HG03064 (cell line): ENCODE measurements at regions not wholly inside any gene's neighbourhood (a gene's known extent, or its start where the extent isn't known, plus 50 kb on each side); places are given as distances from the start of the nearest gene placed in this dataset.

Source experiments
- ATAC-seq: cut with Tn5 transposase; IDR thresholded peaks from one replicate; pipeline ENCODE4 v1.9.1; 2021; ENCODE audit warnings: low read depth; ENCODE audit not compliant: unreplicated experiment

GRCh38 chr20:51335329-51335841, 207.1 kb downstream of the NFATC2 start:
- no peak for ATAC-seq

DNA sequence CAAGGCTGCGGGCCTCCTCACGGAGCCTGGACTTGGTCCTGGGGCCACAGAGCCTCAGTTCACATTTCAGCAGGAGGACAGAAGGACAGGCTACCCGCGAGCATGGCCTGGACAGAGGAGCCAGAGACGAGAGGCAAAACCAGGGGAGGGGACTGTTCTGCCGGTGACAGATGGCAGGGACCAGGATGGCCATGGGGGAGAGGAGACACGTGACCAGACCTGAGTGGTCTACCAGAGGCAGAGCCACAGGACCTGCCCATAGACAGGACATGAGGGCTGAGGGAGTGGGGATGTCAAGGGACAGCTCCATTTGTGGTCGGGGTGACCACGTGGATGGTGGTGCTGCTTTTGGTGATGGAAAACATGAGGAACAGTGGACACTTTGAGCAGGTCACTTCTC, 207.9 kb downstream of the NFATC2 start:
- ATAC-seq: no peak

DNA sequence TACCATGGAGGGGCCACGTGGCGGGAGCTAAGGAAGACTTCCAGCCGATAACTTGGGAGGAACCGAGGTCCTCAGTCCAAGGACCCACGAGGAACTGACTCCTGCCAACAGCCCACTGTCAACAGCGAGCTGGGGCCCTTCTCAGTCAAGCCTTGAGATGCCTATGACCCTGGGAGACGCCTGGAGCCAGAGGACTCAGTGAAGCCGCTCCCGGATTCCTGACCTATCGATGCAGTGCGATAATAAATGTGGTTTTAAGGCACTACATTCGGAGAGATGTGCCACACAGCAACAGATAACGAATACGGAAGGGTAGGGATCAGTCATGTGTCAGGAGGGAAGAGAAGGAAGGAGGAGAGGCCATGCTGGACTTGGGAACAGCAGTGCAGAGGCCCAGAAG, 208.5 kb downstream of the NFATC2 start:
- ATAC-seq: no peak

- no peak for ATAC-seq
These were observed 209.1 kb downstream of the NFATC2 start for GRCh38 chr20:51333446-51333845.

DNA sequence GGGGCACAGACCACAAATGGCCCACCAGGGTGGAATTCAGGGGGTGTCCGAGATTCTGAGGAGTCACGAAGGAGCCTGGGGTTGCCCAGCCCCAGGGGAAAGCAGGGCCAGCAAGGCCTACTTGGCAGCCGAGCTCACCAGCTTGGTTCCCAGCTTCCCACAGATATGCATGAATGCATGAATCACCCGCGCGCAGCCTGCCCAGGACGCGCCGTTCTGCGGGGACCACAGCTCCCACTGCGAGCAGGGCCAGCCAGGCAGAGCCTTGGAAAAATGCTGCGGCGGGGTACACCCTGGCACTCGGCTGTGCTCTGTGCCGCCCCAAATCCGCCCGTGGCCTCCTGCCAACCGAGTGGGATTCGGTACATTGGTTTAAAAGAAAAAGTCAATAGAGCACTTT, 211.0 kb downstream of the NFATC2 start:
- no peak for ATAC-seq

DNA sequence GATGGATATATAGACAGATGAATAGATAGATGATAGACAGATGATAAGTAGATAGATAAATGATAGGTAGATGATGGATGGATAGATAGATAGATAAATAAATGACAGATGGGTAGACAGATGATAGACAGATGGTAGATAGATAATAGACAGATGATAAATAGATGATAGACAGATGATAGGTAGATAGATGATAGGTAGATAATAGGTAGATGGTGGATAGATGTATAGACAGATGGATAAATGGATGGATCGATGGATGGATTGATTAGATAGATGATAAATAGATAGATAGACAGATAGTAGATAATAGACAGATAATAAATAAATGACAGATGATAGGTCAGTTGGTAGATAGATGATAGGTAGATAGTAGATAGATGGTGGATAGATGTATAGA, 212.7 kb downstream of the NFATC2 start:
- ATAC-seq: no peak

DNA sequence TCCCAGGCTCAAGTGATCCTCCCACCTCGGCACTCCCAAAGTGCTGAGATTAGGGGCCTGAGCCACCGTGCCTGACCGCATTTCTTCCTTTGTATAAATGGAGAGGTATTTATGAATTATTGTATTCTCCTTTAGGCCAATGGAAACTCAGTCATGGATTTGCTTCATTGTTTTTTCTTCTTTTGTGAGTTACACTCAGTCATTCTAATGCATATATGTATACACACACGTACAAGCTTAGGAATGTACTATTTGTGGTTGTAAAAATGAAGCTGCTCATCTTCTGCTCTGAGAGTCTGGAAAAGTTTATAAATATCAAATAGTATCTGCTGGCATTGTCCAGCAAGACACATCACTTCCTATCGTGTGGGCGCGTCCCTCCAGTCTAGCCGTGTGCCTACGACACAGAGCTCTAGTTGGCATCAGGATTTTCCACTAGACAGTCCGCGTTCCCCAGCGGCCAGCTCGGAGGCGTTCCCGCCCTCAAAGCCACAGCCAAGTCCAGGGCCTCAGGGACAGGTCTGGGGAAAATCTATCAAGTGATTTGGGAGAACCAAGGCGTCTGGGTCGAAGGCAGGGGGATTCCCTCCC, 215.2 kb downstream of the NFATC2 start:
- ATAC-seq: no peak

DNA sequence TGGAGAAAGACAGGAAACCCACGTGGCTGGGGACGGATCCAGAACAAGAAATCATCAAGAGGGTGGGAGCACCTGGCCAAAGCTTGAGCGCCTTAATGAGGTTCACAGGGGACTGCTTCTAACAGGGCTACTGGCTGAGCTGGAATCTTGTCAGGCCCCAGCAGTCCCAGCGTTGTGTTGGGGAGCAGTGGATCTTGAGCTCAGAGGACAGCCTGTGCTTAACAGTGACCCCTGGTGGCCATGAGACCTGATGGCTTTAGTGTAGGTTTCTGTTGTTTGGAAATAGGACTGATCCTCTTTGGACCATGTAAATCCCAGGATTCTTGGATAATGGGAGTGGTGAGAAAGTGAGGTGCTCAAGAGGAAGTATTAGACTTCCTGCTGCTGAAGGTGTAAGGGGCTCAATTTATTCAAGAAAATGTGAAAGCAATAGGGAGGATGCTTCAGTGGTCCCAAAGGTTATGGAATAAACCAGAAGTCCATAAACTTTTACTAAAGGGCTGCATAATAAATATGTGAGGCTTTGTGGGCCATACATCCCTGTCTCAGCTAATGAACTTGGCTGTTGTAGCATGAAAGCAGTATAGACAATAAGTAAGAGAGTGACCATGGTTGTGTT, 216.2 kb downstream of the NFATC2 start:
- ATAC-seq: no peak

- no peak for ATAC-seq
These were observed 220.3 kb downstream of the NFATC2 start for GRCh38 chr20:51322164-51322707.

- no peak for ATAC-seq
These were observed 221.0 kb downstream of the NFATC2 start for GRCh38 chr20:51321343-51322163.

- ATAC-seq: no peak
These were observed 223.0 kb downstream of the NFATC2 start for GRCh38 chr20:51319522-51319921.

DNA sequence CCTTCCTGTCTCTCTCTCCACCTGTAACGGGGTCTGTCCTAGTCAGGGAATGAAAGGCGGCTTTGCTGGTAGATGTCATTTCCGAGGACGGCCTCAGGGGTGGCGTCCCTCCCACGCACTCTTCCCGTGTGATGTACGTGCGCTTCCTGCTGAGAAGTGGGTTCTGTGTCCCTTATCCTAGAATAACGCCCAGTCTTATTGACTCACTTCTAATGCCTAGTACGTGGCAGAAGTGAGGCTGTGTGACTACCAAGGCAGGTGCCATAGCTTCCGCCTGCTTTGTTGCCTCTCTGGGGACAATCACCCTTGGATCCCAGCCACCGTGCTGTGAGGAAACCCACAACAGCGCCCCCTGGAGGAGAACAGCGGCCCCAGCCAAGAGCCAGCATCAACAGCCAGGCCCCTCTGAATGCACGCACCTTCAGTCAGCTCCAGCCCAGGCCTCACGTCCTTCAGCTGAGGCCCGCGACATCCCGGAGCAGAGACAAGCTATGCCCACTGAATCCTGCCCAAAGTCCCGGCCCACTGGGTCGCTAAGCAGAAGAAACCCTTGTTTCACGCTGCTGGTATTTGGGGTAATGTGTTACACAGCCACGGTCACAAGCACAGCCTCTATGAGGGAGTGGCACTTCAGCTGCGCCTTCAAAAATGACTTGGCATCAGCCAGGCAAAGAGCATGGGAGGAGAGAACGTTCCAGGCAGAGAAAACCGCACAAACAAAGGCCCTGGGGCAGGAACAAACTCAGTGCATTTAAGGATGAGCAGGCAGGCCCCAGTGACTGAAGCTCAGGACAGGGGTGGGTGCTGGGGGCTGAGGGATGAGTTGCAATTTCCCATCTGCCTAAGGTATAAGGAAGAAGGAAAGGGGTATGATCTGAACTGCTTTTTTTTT, 224.2 kb downstream of the NFATC2 start:
- no peak for ATAC-seq

DNA sequence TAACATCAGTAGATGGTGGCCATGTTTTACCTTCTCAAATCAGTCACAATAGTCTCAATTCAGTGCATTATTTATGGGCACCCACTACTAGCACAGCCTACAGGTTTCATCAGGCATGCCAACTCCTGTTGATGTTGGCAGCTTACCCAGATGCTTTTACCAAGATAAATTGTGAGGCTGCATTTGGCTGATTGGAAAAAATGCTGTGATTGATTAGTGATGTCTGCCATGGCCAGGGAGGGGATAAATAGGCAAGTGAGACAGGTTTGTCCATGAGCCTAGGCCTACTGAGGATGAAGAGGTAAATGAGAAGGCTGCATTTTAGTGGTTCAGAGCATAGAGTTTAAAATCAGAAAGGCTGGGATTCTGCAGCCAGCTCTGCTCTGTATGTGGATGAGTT, 227.1 kb downstream of the NFATC2 start:
- ATAC-seq: no peak

GRCh38 chr20:51313358-51313827, 229.1 kb downstream of the NFATC2 start:
- ATAC-seq: no peak

GRCh38 chr20:51312480-51312783, 230.1 kb downstream of the NFATC2 start:
- no peak for ATAC-seq

GRCh38 chr20:51311636-51312479, 230.7 kb downstream of the NFATC2 start:
- ATAC-seq: no peak

DNA sequence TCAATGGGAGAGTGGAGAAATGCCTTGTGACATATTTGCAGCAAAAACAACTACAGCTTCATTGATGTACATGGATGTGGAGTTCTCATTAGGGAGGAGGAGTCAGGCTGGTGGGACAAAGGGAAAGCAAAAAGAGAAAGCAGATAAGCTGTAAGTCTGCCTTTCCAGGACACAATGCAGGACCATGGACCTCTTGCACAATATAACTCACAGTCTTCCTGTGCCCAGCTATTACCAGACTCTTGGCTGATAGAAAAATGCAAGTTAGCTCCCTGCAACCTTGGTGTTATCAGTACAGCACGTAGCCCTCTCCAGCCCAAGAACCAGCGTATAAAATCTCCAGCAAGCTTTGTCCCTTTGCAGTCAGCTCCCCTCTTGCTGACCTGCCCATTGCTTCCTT, 232.3 kb downstream of the NFATC2 start:
- no peak for ATAC-seq

DNA sequence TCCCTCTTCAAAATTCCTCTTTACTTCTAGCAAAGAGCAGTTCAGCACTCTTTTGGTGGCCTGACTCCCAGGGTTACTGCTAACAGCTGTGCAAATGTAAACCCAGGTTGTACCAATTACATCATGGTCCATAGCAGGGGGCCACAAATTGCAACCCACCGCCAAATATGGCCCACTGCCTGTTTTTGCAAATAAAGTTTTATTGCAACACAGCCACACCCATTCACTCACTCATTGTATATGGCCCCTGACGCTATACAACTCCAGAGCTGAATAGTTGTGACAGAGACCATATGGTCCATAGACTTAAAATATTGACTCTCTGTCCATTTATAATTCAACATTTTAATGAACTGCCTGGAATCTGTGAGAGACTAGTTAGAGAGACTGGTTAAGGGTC, 233.4 kb downstream of the NFATC2 start:
- no peak for ATAC-seq

DNA sequence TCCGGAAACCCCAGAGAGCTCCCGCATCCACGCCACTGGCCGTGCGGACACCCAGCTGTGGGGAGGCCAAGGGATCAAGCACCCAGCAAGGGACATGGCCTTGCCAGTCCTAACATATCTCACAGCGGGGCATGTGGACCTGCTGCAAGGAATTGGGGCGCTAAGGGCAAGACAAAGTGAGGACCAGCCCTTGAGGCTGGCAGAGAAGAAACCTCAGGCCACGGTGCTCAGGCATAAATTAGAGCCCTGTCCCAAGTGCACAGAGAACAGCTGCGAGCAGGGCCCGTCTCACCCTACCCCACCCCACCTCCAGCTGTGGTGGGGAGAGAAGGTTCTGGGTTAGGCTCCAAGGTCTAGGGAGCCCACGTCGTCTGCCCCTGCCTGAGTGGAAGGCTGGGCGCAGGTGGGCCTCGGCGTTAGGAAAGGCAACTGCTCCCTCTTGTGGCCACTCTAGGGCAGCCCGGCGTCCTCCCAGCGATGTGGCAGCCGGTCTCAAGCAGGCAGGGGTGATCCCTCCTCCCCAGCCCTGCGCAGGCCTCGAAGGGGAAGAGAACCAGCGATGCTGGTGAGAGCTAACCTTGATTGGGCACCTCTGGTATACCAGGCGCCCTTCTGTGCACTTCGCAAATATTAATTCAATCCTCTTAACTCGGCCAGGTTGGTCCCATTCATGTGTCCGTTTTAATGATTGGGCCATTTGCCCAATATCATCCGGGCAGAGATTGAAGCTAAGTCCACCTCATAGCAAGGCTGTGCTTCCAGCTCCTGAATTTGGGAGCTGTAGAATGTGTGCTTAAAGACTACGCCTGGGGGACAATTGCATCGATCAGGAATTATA, 235.8 kb downstream of the NFATC2 start:
- no peak for ATAC-seq
